ENCODE measurements at regions not wholly inside any gene's neighbourhood (a gene's known extent, or its start where the extent isn't known, plus 50 kb on each side); places are given as distances from the start of the nearest gene placed in this dataset.

- TF ChIP-seq POLR2A (IDR thresholded peaks at IDR 0.05) (no peak), CTCF (IDR thresholded peaks at IDR 0.05) (no peak)
Observed at GRCh38 chr4:89518259-89518658, 210.7 kb upstream of the GPRIN3 start.

All from heart left ventricle (tissue), 13 donors.